Suprapubic skin (tissue), 4 donors: ENCODE measurements at regions not wholly inside any gene's neighbourhood (a gene's known extent, or its start where the extent isn't known, plus 50 kb on each side); places are given as distances from the start of the nearest gene placed in this dataset.
"Not testable (repeated sequence)": the region's sequence is repeated elsewhere in the genome, so short reads cannot be mapped to it uniquely, and the experiment has no call there.

Experiments
- DNase-seq, 2 donors: peaks; one replicate each; pipeline ENCODE4 v3.0.0-alpha.2; 2019; ENCODE audit warnings: low spot score in 2 of 2
- H3K27ac ChIP-seq: fragments of 200-600 bp; sonication (generic); one replicate; pipeline ENCODE4 v1.5.1; 2019
- H3K27me3 ChIP-seq: fragments of 200-600 bp; sonication (generic); one replicate; pipeline ENCODE4 v1.5.1; 2019
- H3K36me3 ChIP-seq: fragments of 200-600 bp; sonication (generic); one replicate; pipeline ENCODE4 v1.5.1; 2019
- H3K4me1 ChIP-seq: fragments of 200-600 bp; sonication (generic); one replicate; pipeline ENCODE4 v1.5.1; 2019
- H3K4me3 ChIP-seq: fragments of 200-600 bp; sonication (generic); one replicate; pipeline ENCODE4 v1.5.1; 2019; ENCODE audit warnings: mild to moderate bottlenecking
- H3K9me3 ChIP-seq: fragments of 200-600 bp; sonication (generic); one replicate; pipeline ENCODE4 v1.5.1; 2019
- CTCF ChIP-seq, 2 donors: fragments of 200-600 bp in 1 of 2; fragments of 450-650 bp in 1 of 2; sonication (generic) in 1 of 2; IDR thresholded peaks; one replicate each; pipeline ENCODE4 v1.5.1; 2016 to 2019; ENCODE audit warnings: antibody characterized with exemption in 2 of 2, mild to moderate bottlenecking in 1 of 2, moderate library complexity in 1 of 2
- EP300 ChIP-seq: sonication (generic); formaldehyde crosslinking; IDR thresholded peaks from one replicate; pipeline ENCODE4 v1.6.1; 2017; ENCODE audit warnings: antibody characterized with exemption
- POLR2A ChIP-seq, 2 donors: fragments of 450-650 bp; IDR thresholded peaks; one replicate each; pipeline ENCODE4 v1.6.1; 2017; ENCODE audit warnings: antibody characterized with exemption in 2 of 2, mild to moderate bottlenecking in 2 of 2, moderate library complexity in 2 of 2
- POLR2AphosphoS5 ChIP-seq, 3 donors: sonication (generic); formaldehyde crosslinking; IDR thresholded peaks; one replicate each; pipeline ENCODE4 v1.6.1; 2017; ENCODE audit warnings: antibody characterized with exemption in 3 of 3
- WGBS: methylation state at CpG from one replicate; pipeline ENCODE4 v1.1.5; 2018; 5-methylcytosine and 5-hydroxymethylcytosine counted together

- no peaks in the 10 kb centered on the region for H3K27me3 ChIP-seq
- H3K9me3 ChIP-seq: no peaks in the 10 kb centered on the region
- H3K27ac ChIP-seq: no peak overlapping the region
- no peaks in the 10 kb centered on the region for H3K4me1 ChIP-seq
- no peak overlapping the region for H3K4me3 ChIP-seq
- TF ChIP-seq CTCF (IDR thresholded peaks at IDR 0.05) (peak in 1 of 2 donors; percentile 43), EP300 (no peak)
- no peak for DNase-seq
- WGBS: 0% methylated on average over 1 of the region's 1 CpG
- H3K36me3 ChIP-seq: no peaks in the 10 kb centered on the region
Observed at GRCh38 chr9:104386425-104387069, 117.5 kb upstream of the OR13F1 start.

- H3K9me3 ChIP-seq: no peaks in the 10 kb centered on the region
- H3K4me3 ChIP-seq: no peak overlapping the region
- H3K27me3 ChIP-seq: no peaks in the 10 kb centered on the region
- no peaks in the 10 kb centered on the region for H3K4me1 ChIP-seq
- H3K27ac ChIP-seq: no peak overlapping the region
- TF ChIP-seq POLR2A (IDR thresholded peaks at IDR 0.05) (no peak), CTCF (IDR thresholded peaks at IDR 0.05) (no peak), POLR2AphosphoS5 (IDR thresholded peaks at IDR 0.05) (no peak), EP300 (no peak)
- WGBS: 62% methylated on average over 3 of the region's 3 CpGs
- DNase-seq: no peak
- no peaks in the 10 kb centered on the region for H3K36me3 ChIP-seq
Observed at GRCh38 chr9:104388071-104388470, 116.0 kb upstream of the OR13F1 start.

GRCh38 chr9:104389341-104389740 is 114.7 kb upstream of the OR13F1 start:
- Histone ChIP-seq H3K4me3 (no peak overlapping the region), H3K9me3 (no peaks in the 10 kb centered on the region), H3K27ac (no peak overlapping the region), H3K27me3 (no peaks in the 10 kb centered on the region), H3K4me1 (no peaks in the 10 kb centered on the region), H3K36me3 (no peaks in the 10 kb centered on the region)
- 78% methylated on average over 4 of the region's 4 CpGs for WGBS
- DNase-seq: no peak
- TF ChIP-seq POLR2A (IDR thresholded peaks at IDR 0.05) (no peak), CTCF (IDR thresholded peaks at IDR 0.05) (no peak), EP300 (no peak)

- not testable (repeated sequence) for H3K36me3 ChIP-seq, H3K4me1 ChIP-seq, H3K9me3 ChIP-seq, H3K27me3 ChIP-seq, H3K27ac ChIP-seq, DNase-seq, H3K4me3 ChIP-seq
- whole genome bisulfite sequencing: 59% methylated on average over 10 of the region's 10 CpGs
Observed at GRCh38 chr9:104394901-104395300, 109.2 kb upstream of the OR13F1 start.

GRCh38 chr9:104412238-104412637 is 91.8 kb upstream of the OR13F1 start:
- Histone ChIP-seq H3K4me1 (no peaks in the 10 kb centered on the region), H3K4me3 (no peak overlapping the region), H3K9me3 (peaks cover 10% of the 10 kb centered on the region), H3K36me3 (no peaks in the 10 kb centered on the region), H3K27ac (no peak overlapping the region), H3K27me3 (no peaks in the 10 kb centered on the region)
- TF ChIP-seq POLR2A (IDR thresholded peaks at IDR 0.05) (no peak), POLR2AphosphoS5 (IDR thresholded peaks at IDR 0.05) (no peak), CTCF (IDR thresholded peaks at IDR 0.05) (no peak), EP300 (no peak)
- no peak for DNase-seq

GRCh38 chr9:104416470-104416869 is 87.6 kb upstream of the OR13F1 start:
- H3K9me3 ChIP-seq: peaks cover 4% of the 10 kb centered on the region
- H3K4me1 ChIP-seq: no peaks in the 10 kb centered on the region
- no peaks in the 10 kb centered on the region for H3K36me3 ChIP-seq
- no peak for TF ChIP-seq POLR2A (IDR thresholded peaks at IDR 0.05)
- TF ChIP-seq POLR2AphosphoS5 (IDR thresholded peaks at IDR 0.05): no peak
- no peak for TF ChIP-seq EP300
- no peak for TF ChIP-seq CTCF (IDR thresholded peaks at IDR 0.05)
- H3K4me3 ChIP-seq: no peak overlapping the region
- H3K27me3 ChIP-seq: no peaks in the 10 kb centered on the region
- no peak overlapping the region for H3K27ac ChIP-seq
- DNase-seq: no peak
